A549 (cell line): ENCODE measurements at regions not wholly inside any gene's neighbourhood (a gene's known extent, or its start where the extent isn't known, plus 50 kb on each side); places are given as distances from the start of the nearest gene placed in this dataset.

Source experiments
- BHLHE40 ChIP-seq: IDR thresholded peaks from 2 replicates; pipeline ENCODE4 v1.6.1; 2012; ENCODE audit warnings: low read depth, low read length, inconsistent platforms
- CBX2 ChIP-seq: fragments of 200-600 bp; sonication (generic); IDR thresholded peaks from 2 replicates; pipeline ENCODE4 v1.6.1; 2016; ENCODE audit warnings: low read depth, mild to moderate bottlenecking, borderline replicate concordance
- EP300 ChIP-seq, 2 experiments: fragments of >200 bp; sonication (Bioruptor Twin); formaldehyde crosslinking; IDR thresholded peaks; 2 replicates in 1 of 2; 3 replicates in 1 of 2; pipeline ENCODE4 v1.6.1; 2016 to 2017
- HOXB13 ChIP-seq: fragments of 250-450 bp; sonication (Bioruptor Pico); IDR thresholded peaks from 2 replicates; pipeline ENCODE4 v1.5.0; 2020; ENCODE audit warnings: low read depth, mild to moderate bottlenecking, moderate library complexity
- KDM5A ChIP-seq: fragments of 200-600 bp; sonication (generic); IDR thresholded peaks from 2 replicates; pipeline ENCODE4 v1.6.1; 2016; ENCODE audit warnings: antibody characterized with exemption, mild to moderate bottlenecking
- MAZ ChIP-seq: fragments of 150-350 bp; IDR thresholded peaks from 2 replicates; pipeline ENCODE4 v1.6.1; 2014; ENCODE audit warnings: antibody characterized with exemption, low read depth, low read length, borderline replicate concordance
- PBX3 ChIP-seq: IDR thresholded peaks from 2 replicates; pipeline ENCODE4 v1.6.1; 2012
- PHF8 ChIP-seq: fragments of 200-600 bp; sonication (generic); IDR thresholded peaks from 2 replicates; pipeline ENCODE4 v1.6.1; 2016; ENCODE audit warnings: low read depth, mild to moderate bottlenecking, antibody characterized with exemption, moderate library complexity, borderline replicate concordance
- TF ChIP-seq, protein P1 (sequence below): fragments of >200 bp; sonication (Bioruptor Twin); formaldehyde crosslinking; IDR thresholded peaks from 3 replicates; pipeline ENCODE4 v1.5.1; 2016

- TF ChIP-seq, protein P1, sequence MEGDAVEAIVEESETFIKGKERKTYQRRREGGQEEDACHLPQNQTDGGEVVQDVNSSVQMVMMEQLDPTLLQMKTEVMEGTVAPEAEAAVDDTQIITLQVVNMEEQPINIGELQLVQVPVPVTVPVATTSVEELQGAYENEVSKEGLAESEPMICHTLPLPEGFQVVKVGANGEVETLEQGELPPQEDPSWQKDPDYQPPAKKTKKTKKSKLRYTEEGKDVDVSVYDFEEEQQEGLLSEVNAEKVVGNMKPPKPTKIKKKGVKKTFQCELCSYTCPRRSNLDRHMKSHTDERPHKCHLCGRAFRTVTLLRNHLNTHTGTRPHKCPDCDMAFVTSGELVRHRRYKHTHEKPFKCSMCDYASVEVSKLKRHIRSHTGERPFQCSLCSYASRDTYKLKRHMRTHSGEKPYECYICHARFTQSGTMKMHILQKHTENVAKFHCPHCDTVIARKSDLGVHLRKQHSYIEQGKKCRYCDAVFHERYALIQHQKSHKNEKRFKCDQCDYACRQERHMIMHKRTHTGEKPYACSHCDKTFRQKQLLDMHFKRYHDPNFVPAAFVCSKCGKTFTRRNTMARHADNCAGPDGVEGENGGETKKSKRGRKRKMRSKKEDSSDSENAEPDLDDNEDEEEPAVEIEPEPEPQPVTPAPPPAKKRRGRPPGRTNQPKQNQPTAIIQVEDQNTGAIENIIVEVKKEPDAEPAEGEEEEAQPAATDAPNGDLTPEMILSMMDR: no peak
- TF ChIP-seq CBX2: no peak
- TF ChIP-seq PHF8: no peak
- TF ChIP-seq BHLHE40: no peak
- no peak for TF ChIP-seq EP300 (IDR thresholded peaks at IDR 0.05)
- TF ChIP-seq KDM5A: no peak
- no peak for TF ChIP-seq HOXB13 (CRISPR knock-in tag)
- no peak for TF ChIP-seq PBX3
- no peak for TF ChIP-seq MAZ
These were observed 56.9 kb upstream of the ZNF532 start for GRCh38 chr18:58807766-58808165.
